Type B pancreatic cell (in vitro differentiated cells): ENCODE measurements at regions not wholly inside any gene's neighbourhood (a gene's known extent, or its start where the extent isn't known, plus 50 kb on each side); places are given as distances from the start of the nearest gene placed in this dataset.

Source experiments
- DNase-seq: peaks from one replicate; pipeline ENCODE4 v3.0.0; 2021; ENCODE audit warnings: mixed read lengths; ENCODE audit not compliant: unreplicated experiment; ENCODE audit errors: extremely low spot score
- H3K27ac Mint-ChIP-seq: 2 replicates; pipeline ENCODE4 v1.8.0; 2021; ENCODE audit warnings: mild to moderate bottlenecking, mixed read lengths
- H3K27me3 Mint-ChIP-seq: 2 replicates; pipeline ENCODE4 v1.8.0; 2021; ENCODE audit warnings: mixed read lengths
- H3K36me3 Mint-ChIP-seq: 2 replicates; pipeline ENCODE4 v1.8.0; 2021; ENCODE audit warnings: mixed read lengths
- H3K4me1 Mint-ChIP-seq: one replicate; pipeline ENCODE4 v1.8.0; 2021; ENCODE audit warnings: mixed read lengths; ENCODE audit not compliant: unreplicated experiment
- H3K4me3 Mint-ChIP-seq: 2 replicates; pipeline ENCODE4 v1.8.0; 2021; ENCODE audit warnings: mild to moderate bottlenecking, mixed read lengths
- H3K9me3 Mint-ChIP-seq: 2 replicates; pipeline ENCODE4 v1.8.0; 2021; ENCODE audit warnings: mixed read lengths
- CTCF ChIP-seq: fragments of 200-600 bp; sonication (generic); conservative IDR thresholded peaks from 2 replicates; pipeline ENCODE4 v1.5.0; 2021; ENCODE audit warnings: antibody characterized with exemption, mild to moderate bottlenecking

DNA sequence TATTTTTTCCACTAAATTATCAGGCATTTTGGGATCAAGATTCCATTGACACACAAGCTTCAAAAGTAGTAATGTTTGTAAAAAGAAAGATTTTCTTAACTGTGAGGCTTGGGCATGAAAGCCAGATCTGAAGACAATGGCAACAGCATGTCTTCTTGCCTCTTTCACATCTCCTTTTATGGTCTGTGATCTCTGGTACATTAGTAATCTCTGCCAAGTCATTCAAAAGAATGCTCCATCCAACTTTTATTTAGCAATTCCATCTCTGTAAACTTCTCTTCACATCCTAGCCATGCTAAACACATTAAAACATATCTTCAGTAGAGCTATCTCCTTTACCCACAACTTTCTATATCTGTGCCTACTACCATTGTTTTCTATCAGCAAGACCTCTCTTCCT, 465.4 kb downstream of the FAT4 start:
- no peaks in the 10 kb centered on the region for H3K4me1 Mint-ChIP-seq
- H3K27me3 Mint-ChIP-seq: peaks cover 28% of the 10 kb centered on the region
- no peak overlapping the region for H3K4me3 Mint-ChIP-seq
- H3K9me3 Mint-ChIP-seq: peaks cover 8% of the 10 kb centered on the region
- H3K27ac Mint-ChIP-seq: no peak overlapping the region
- TF ChIP-seq CTCF: no peak
- no peak for DNase-seq
- peaks cover 7% of the 10 kb centered on the region for H3K36me3 Mint-ChIP-seq

GRCh38 chr4:125780747-125781146, 466.0 kb downstream of the FAT4 start:
- H3K36me3 Mint-ChIP-seq: peaks cover 7% of the 10 kb centered on the region
- no peak for DNase-seq
- no peak for TF ChIP-seq CTCF
- H3K4me1 Mint-ChIP-seq: no peaks in the 10 kb centered on the region
- peaks cover 28% of the 10 kb centered on the region for H3K27me3 Mint-ChIP-seq
- no peak overlapping the region for H3K27ac Mint-ChIP-seq
- H3K9me3 Mint-ChIP-seq: peaks cover 8% of the 10 kb centered on the region
- H3K4me3 Mint-ChIP-seq: no peak overlapping the region

DNA sequence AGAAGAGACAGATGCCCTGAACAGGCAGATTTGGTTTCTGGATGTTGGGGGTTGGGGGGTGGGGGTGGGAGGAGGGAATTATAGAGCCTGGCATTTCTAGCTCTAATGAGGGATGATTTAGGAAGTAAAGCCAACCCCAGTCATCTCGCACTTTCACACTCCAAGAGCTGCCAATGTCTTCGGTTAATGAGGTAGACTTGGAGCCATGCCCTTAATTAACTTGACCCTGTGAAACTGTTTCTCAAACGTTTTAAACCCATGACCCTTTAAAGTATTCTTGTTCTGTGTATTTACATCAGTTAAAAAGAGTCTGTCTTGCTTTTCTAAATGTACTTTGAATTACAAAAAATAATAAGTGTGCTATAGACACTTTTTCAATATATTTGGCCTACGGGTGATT, 466.9 kb downstream of the FAT4 start:
- Mint-ChIP-seq H3K36me3 (peaks cover 7% of the 10 kb centered on the region), H3K27me3 (peaks cover 27% of the 10 kb centered on the region), H3K4me3 (no peak overlapping the region), H3K4me1 (no peaks in the 10 kb centered on the region), H3K9me3 (peaks cover 7% of the 10 kb centered on the region), H3K27ac (no peak overlapping the region)
- TF ChIP-seq CTCF: no peak
- no peak for DNase-seq

DNA sequence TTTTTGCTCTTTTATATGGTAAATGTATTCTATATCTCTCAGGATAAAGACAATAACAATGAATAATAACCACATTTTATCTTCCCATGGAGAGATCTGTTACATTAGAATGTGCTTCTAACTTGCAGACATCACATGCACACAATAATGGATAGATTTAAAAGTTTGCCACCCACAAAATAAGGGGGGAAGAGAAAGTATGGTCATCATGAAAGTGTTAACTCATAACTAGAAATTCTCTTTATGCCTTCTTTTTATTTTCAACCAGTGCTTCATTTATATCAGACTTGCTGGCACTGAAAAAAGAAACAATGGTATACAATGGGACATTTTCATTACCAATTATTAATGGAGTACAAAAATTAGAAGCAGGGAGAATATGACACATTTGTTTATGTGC, 470.0 kb downstream of the FAT4 start:
- H3K4me3 Mint-ChIP-seq: no peak overlapping the region
- no peak for DNase-seq
- H3K36me3 Mint-ChIP-seq: no peaks in the 10 kb centered on the region
- no peak for TF ChIP-seq CTCF
- H3K27ac Mint-ChIP-seq: no peak overlapping the region
- H3K4me1 Mint-ChIP-seq: peaks cover 8% of the 10 kb centered on the region
- no peaks in the 10 kb centered on the region for H3K9me3 Mint-ChIP-seq
- peaks cover 16% of the 10 kb centered on the region for H3K27me3 Mint-ChIP-seq

- no peak for DNase-seq
- Mint-ChIP-seq H3K27me3 (peaks cover 11% of the 10 kb centered on the region), H3K36me3 (no peaks in the 10 kb centered on the region), H3K4me1 (peaks cover 8% of the 10 kb centered on the region), H3K9me3 (no peaks in the 10 kb centered on the region), H3K27ac (no peak overlapping the region), H3K4me3 (no peak overlapping the region)
- TF ChIP-seq CTCF: no peak
Measured at GRCh38 chr4:125787707-125788106, 473.0 kb downstream of the FAT4 start.

- TF ChIP-seq CTCF: no peak
- Mint-ChIP-seq H3K4me1 (peaks cover 8% of the 10 kb centered on the region), H3K4me3 (no peak overlapping the region), H3K9me3 (no peaks in the 10 kb centered on the region), H3K36me3 (no peaks in the 10 kb centered on the region), H3K27ac (no peak overlapping the region), H3K27me3 (peaks cover 6% of the 10 kb centered on the region)
- DNase-seq: no peak
Measured at GRCh38 chr4:125789023-125789422, 474.3 kb downstream of the FAT4 start.
